ENCODE measurements at regions not wholly inside any gene's neighbourhood (a gene's known extent, or its start where the extent isn't known, plus 50 kb on each side); places are given as distances from the start of the nearest gene placed in this dataset.

- TF ChIP-seq EZH2 (IDR thresholded peaks at IDR 0.05; ENCODE audit: borderline replicate concordance, insufficient read depth, low read depth, low read length, poor library complexity, severe bottlenecking), result no peak
- TF ChIP-seq CTCF (IDR thresholded peaks at IDR 0.05), result no peak
These were observed 70.1 kb upstream of the MAP1LC3B2 start for GRCh38 chr12:116489116-116489515.

Data from B cell (primary cell).